CD14-positive monocyte (primary cell): ENCODE measurements at regions not wholly inside any gene's neighbourhood (a gene's known extent, or its start where the extent isn't known, plus 50 kb on each side); places are given as distances from the start of the nearest gene placed in this dataset.

Experiments
- DNase-seq, 3 donors: peaks; one replicate each; pipeline ENCODE4 v3.0.0-alpha.2; 2011 to 2022
- H2AFZ ChIP-seq: 2 replicates; pipeline ENCODE4 v1.6.0; 2012; ENCODE audit warnings: mild to moderate bottlenecking, low read depth, low read length, inconsistent platforms; ENCODE audit not compliant: insufficient read depth, poor library complexity, severe bottlenecking
- H3K27ac ChIP-seq, 2 donors: 1 replicate in 1 of 2; 2 replicates in 1 of 2; pipeline ENCODE4 v1.5.1; 2012 to 2013; ENCODE audit warnings: low read length in 2 of 2, control low read depth in 1 of 2, inconsistent platforms in 1 of 2, low read depth in 1 of 2, mild to moderate bottlenecking in 1 of 2
- H3K27me3 ChIP-seq, 2 donors: one replicate each; pipeline versions ENCODE4 v1.6.0 to v1.6.1; 2011 to 2013; ENCODE audit warnings: low read length in 2 of 2; ENCODE audit not compliant: control insufficient read depth in 2 of 2, insufficient read depth in 2 of 2
- H3K36me3 ChIP-seq, 2 donors: replicated peaks in 1 of 2; 1 replicate in 1 of 2; 2 replicates in 1 of 2; pipeline versions ENCODE4 v1.5.1 to v1.6.1; 2012 to 2013; ENCODE audit warnings: low read length in 2 of 2, control low read depth in 1 of 2, inconsistent platforms in 1 of 2, mild to moderate bottlenecking in 1 of 2; ENCODE audit not compliant: insufficient read depth in 2 of 2, control insufficient read depth in 1 of 2
- H3K4me1 ChIP-seq, 2 donors: 1 replicate in 1 of 2; 2 replicates in 1 of 2; pipeline versions ENCODE4 v1.5.1 to v1.6.1; 2012 to 2013; ENCODE audit warnings: low read length in 2 of 2, control low read depth in 1 of 2, inconsistent platforms in 1 of 2, mild to moderate bottlenecking in 1 of 2, moderate library complexity in 1 of 2; ENCODE audit not compliant: insufficient read depth in 2 of 2, control insufficient read depth in 1 of 2
- H3K4me2 ChIP-seq: replicated peaks from 2 replicates; pipeline ENCODE3; 2012; ENCODE audit warnings: low read length, moderate library complexity, mild to moderate bottlenecking; ENCODE audit not compliant: poor library complexity, severe bottlenecking; ENCODE audit errors: extremely low read depth
- H3K4me3 ChIP-seq, 3 experiments: fragments of 200-600 bp in 1 of 3; sonication (generic) in 1 of 3; replicated peaks in 1 of 3; 1 replicate in 2 of 3; 2 replicates in 1 of 3; pipeline ENCODE4 v1.5.1; 2011 to 2013; ENCODE audit warnings: low read length in 3 of 3, mild to moderate bottlenecking in 3 of 3, control low read depth in 2 of 3, low read depth in 2 of 3, inconsistent platforms in 1 of 3, moderate library complexity in 1 of 3
- H3K79me2 ChIP-seq: 2 replicates; pipeline ENCODE4 v1.6.0; 2012; ENCODE audit warnings: mild to moderate bottlenecking, control low read depth, inconsistent platforms, low read length, moderate library complexity; ENCODE audit not compliant: insufficient read depth
- H3K9ac ChIP-seq: 2 replicates; pipeline ENCODE4 v1.6.0; 2017; ENCODE audit warnings: low read length, mild to moderate bottlenecking; ENCODE audit not compliant: insufficient read depth, poor library complexity, severe bottlenecking
- H3K9me3 ChIP-seq, 2 donors: replicated peaks in 1 of 2; 1 replicate in 1 of 2; 2 replicates in 1 of 2; pipeline versions ENCODE4 v1.5.1 to v1.6.1; 2012 to 2013; ENCODE audit warnings: low read length in 2 of 2, control low read depth in 1 of 2; ENCODE audit not compliant: control insufficient read depth in 1 of 2, insufficient read depth in 1 of 2
- H4K20me1 ChIP-seq: 2 replicates; pipeline ENCODE4 v1.6.0; 2012; ENCODE audit warnings: mild to moderate bottlenecking, low read length, control low read depth, moderate library complexity; ENCODE audit not compliant: insufficient read depth
- H3K27ac Mint-ChIP-seq, 7 donors: one replicate each; pipeline ENCODE4 v1.8.0; 2020; ENCODE audit warnings: mild to moderate bottlenecking in 7 of 7, mixed read lengths in 7 of 7, moderate library complexity in 6 of 7, inconsistent platforms in 2 of 7
- H3K27me3 Mint-ChIP-seq, 3 donors: one replicate each; pipeline ENCODE4 v1.8.0; 2021 to 2022; ENCODE audit warnings: low read depth in 3 of 3, mild to moderate bottlenecking in 3 of 3, mixed read lengths in 3 of 3, moderate library complexity in 3 of 3, inconsistent platforms in 1 of 3
- H3K36me3 Mint-ChIP-seq, 2 donors: one replicate each; pipeline ENCODE4 v1.8.0; 2020; ENCODE audit warnings: mixed read lengths in 2 of 2, inconsistent platforms in 1 of 2, mild to moderate bottlenecking in 1 of 2
- H3K4me1 Mint-ChIP-seq: one replicate; pipeline ENCODE4 v1.8.0; 2020; ENCODE audit warnings: mild to moderate bottlenecking, mixed read lengths
- H3K4me3 Mint-ChIP-seq, 2 donors: one replicate each; pipeline ENCODE4 v1.8.0; 2020; ENCODE audit warnings: mild to moderate bottlenecking in 2 of 2, mixed read lengths in 2 of 2, moderate library complexity in 1 of 2
- H3K9me3 Mint-ChIP-seq, 7 donors: one replicate each; pipeline ENCODE4 v1.8.0; 2020 to 2022; ENCODE audit warnings: mixed read lengths in 7 of 7, mild to moderate bottlenecking in 6 of 7, moderate library complexity in 6 of 7, inconsistent platforms in 2 of 7
- WGBS: methylation state at CpG from one replicate; pipeline ENCODE4 v1.1.5; 2013; ENCODE audit warnings: missing lambda C conversion rate; ENCODE audit not compliant: insufficient coverage; 5-methylcytosine and 5-hydroxymethylcytosine counted together
- intact Hi-C, 2 donors: fragments of 100-400 bp; cut with micrococcal nuclease; formaldehyde crosslinking; loops; one replicate each; pipeline versions ENCODE4 v1.15.0 to v1.15.1; 2023
- TF ChIP-seq, protein P1 (sequence below): fragments of 200-600 bp; IDR thresholded peaks from one replicate; pipeline ENCODE4 v1.8.0; 2022; ENCODE audit warnings: antibody characterized with exemption, mild to moderate bottlenecking

DNA sequence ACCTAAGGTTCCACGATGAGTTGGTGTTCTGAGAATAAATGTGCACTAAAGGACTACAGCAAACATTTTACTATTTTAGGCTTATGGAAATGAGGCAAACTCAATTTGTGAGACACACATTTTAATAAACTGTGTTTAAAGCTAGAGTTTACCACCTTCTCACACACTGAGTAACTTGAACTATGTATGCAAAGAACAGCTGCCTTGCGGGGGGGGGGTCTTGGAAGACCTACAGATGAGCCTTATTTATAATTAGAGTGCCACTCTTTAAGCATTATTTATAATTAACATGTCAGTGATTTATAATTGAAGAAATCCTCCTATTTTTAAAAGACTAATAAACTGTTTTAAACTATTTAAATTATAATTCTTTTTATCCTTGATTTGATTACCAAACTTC lies 300.4 kb downstream of the DLEU7 start:
- Histone ChIP-seq H3K4me1 (no peaks in the 10 kb centered on the region), H4K20me1 (no peaks in the 10 kb centered on the region), H3K9me3 (peaks cover 0 to 4% of the 10 kb centered on the region in 2 donors), H3K27ac (no peak overlapping the region), H3K4me3 (no peak overlapping the region), H3K27me3 (no peaks in the 10 kb centered on the region), H3K4me2 (no peak overlapping the region), H3K9ac (no peak overlapping the region), H3K79me2 (no peaks in the 10 kb centered on the region), H2AFZ (no peak overlapping the region), H3K36me3 (no peaks in the 10 kb centered on the region)
- TF ChIP-seq, protein P1, sequence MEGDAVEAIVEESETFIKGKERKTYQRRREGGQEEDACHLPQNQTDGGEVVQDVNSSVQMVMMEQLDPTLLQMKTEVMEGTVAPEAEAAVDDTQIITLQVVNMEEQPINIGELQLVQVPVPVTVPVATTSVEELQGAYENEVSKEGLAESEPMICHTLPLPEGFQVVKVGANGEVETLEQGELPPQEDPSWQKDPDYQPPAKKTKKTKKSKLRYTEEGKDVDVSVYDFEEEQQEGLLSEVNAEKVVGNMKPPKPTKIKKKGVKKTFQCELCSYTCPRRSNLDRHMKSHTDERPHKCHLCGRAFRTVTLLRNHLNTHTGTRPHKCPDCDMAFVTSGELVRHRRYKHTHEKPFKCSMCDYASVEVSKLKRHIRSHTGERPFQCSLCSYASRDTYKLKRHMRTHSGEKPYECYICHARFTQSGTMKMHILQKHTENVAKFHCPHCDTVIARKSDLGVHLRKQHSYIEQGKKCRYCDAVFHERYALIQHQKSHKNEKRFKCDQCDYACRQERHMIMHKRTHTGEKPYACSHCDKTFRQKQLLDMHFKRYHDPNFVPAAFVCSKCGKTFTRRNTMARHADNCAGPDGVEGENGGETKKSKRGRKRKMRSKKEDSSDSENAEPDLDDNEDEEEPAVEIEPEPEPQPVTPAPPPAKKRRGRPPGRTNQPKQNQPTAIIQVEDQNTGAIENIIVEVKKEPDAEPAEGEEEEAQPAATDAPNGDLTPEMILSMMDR = no peak
- H3K27me3 Mint-ChIP-seq = peaks cover 0 to 2% (median 0%) of the 10 kb centered on the region in 3 donors
- H3K4me1 Mint-ChIP-seq = no peaks in the 10 kb centered on the region
- H3K27ac Mint-ChIP-seq = no peak overlapping the region
- WGBS = no CpG with 5 or more reads among the region's 2 CpGs
- no peak overlapping the region for H3K4me3 Mint-ChIP-seq
- H3K9me3 Mint-ChIP-seq = peaks cover 5 to 10% (median 8%) of the 10 kb centered on the region in 7 donors
- no peaks in the 10 kb centered on the region for H3K36me3 Mint-ChIP-seq
- DNase-seq = no peak
- intact Hi-C loops = no loop called here

DNA sequence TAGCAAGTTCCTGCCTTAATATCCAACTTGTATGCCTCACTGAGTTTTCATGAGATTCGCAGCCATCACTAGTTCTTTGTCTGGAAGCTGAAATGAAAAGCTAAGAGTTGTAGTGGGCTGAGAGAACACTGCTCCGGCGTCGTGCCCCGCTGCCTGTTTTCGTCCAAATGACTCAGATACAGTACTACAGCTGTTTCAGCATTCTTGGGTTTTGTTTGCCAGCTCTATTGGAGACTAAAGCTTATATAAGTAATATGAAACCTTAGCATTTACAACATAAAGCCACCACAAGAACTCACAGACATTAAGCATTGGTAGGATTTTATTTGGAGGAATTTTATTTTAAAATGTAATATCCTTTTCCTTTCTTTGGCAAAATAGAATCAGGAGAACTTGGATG lies 299.7 kb downstream of the DLEU7 start:
- Histone ChIP-seq H4K20me1 (no peaks in the 10 kb centered on the region), H3K79me2 (no peaks in the 10 kb centered on the region), H3K9me3 (no peaks in the 10 kb centered on the region), H3K4me2 (no peak overlapping the region), H3K36me3 (no peaks in the 10 kb centered on the region), H3K27ac (no peak overlapping the region), H3K4me3 (no peak overlapping the region), H3K27me3 (no peaks in the 10 kb centered on the region), H3K9ac (no peak overlapping the region), H3K4me1 (no peaks in the 10 kb centered on the region), H2AFZ (no peak overlapping the region)
- H3K4me1 Mint-ChIP-seq = peaks cover 6% of the 10 kb centered on the region
- H3K9me3 Mint-ChIP-seq = peaks cover 3 to 8% (median 4%) of the 10 kb centered on the region in 7 donors
- no peaks in the 10 kb centered on the region for H3K36me3 Mint-ChIP-seq
- no CpG with 5 or more reads among the region's 6 CpGs for WGBS
- TF ChIP-seq, protein P1 = no peak
- no peak overlapping the region for H3K27ac Mint-ChIP-seq
- no peak for DNase-seq
- H3K4me3 Mint-ChIP-seq = no peak overlapping the region
- intact Hi-C loops = no loop called here
- peaks cover 0 to 2% (median 0%) of the 10 kb centered on the region in 3 donors for H3K27me3 Mint-ChIP-seq
